Choroid plexus epithelial cell (primary cell): ENCODE measurements at regions not wholly inside any gene's neighbourhood (a gene's known extent, or its start where the extent isn't known, plus 50 kb on each side); places are given as distances from the start of the nearest gene placed in this dataset.
A peak's percentile ranks its signal among the peaks of the same experiment; 100 is the strongest.

ENCODE experiments used
- DNase-seq: peaks from one replicate; pipeline ENCODE4 v3.0.0-alpha.2; 2010; ENCODE audit warnings: low read depth
- H3K4me3 ChIP-seq: 2 replicates; pipeline ENCODE4 v1.5.1; 2011; ENCODE audit warnings: low read depth, mild to moderate bottlenecking, control low read depth, low read length, moderate library complexity
- TF ChIP-seq, protein P1 (sequence below): conservative IDR thresholded peaks from 2 replicates; pipeline ENCODE4 v1.5.1; 2011; ENCODE audit warnings: low read depth, mild to moderate bottlenecking, control low read depth, inconsistent platforms, low read length, moderate library complexity

DNA sequence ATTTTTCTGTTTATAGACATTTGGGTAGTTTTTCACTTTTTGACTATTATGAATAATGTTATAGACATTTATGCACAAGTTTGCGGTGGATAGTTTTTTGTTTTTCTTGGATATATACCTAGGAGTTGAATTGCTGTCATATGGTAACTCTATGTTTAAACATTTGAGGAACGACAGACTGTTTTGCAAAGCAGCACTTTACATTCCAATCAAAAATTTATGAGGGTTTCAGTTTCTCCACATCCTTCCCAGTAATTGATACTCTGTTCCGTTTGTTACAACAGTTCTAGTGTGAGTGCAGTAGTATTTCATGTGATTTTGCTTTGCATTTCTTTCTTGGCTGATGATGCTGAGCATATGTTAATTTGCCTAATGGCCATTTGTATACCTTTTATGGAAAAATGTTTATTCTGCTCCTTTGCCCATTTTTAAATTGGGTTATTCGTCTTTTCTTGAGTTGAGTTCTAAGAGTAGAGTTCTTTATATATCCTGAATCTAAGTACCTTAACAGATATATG is 617.3 kb upstream of the LRATD1 start:
- TF ChIP-seq, protein P1, sequence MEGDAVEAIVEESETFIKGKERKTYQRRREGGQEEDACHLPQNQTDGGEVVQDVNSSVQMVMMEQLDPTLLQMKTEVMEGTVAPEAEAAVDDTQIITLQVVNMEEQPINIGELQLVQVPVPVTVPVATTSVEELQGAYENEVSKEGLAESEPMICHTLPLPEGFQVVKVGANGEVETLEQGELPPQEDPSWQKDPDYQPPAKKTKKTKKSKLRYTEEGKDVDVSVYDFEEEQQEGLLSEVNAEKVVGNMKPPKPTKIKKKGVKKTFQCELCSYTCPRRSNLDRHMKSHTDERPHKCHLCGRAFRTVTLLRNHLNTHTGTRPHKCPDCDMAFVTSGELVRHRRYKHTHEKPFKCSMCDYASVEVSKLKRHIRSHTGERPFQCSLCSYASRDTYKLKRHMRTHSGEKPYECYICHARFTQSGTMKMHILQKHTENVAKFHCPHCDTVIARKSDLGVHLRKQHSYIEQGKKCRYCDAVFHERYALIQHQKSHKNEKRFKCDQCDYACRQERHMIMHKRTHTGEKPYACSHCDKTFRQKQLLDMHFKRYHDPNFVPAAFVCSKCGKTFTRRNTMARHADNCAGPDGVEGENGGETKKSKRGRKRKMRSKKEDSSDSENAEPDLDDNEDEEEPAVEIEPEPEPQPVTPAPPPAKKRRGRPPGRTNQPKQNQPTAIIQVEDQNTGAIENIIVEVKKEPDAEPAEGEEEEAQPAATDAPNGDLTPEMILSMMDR: no peak
- no peak for DNase-seq
- no peak overlapping the region for H3K4me3 ChIP-seq

DNA sequence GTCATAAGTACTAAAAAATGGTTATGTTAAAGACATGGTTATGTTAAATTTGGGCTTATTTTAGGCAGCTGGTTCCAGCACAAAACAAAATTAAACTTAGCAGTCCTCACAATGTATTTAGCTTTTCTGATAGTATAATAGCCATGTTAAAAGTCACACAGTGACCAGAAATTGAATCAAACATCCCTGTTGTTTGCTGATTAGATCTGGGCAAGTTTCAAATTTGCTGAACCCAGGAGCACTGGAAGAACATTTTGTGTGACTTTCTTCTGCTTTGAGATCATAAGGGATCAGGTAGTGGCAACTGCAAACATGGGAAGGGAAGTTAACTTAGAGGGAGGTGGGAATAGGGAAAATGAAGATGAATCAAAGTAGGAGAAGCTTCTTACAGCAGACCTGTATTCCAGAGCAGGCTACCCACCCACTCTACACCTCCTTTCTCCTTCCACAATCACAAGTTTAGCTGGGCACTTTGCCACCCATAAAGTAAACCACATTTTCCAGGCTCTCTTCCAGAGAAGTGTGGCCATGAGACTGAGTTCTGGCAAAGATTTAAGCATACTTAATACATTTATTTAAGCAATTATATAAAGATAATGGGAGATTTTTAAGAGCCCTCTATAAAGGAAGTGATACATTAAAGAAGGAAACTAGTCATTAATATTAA is 616.1 kb upstream of the LRATD1 start:
- no peak overlapping the region for H3K4me3 ChIP-seq
- peak; percentile 17 for DNase-seq

DNA sequence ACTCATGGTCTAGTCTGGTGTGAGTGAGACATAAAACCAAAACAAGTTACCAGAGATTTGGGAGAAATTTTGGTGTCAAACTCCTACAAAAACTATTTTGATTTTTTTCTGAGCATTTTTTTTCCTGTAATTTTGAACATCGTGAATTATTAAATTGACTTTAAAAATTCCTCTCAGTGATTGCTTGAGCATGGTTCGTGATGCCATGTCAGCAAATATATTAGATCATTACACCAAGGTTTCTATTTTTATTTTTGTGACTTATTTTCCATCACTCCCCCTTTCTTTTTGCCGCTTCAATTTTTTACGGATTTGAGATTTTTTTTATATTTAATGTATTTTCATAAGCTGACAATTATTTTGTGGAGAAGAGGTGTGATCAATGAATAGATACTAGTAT is 613.9 kb upstream of the LRATD1 start:
- TF ChIP-seq, protein P1: no peak
- DNase-seq: no peak
- H3K4me3 ChIP-seq: no peak overlapping the region

More for the DNA sequence above, 616.1 kb upstream of the LRATD1 start:
- TF ChIP-seq, protein P1: no peak

DNA sequence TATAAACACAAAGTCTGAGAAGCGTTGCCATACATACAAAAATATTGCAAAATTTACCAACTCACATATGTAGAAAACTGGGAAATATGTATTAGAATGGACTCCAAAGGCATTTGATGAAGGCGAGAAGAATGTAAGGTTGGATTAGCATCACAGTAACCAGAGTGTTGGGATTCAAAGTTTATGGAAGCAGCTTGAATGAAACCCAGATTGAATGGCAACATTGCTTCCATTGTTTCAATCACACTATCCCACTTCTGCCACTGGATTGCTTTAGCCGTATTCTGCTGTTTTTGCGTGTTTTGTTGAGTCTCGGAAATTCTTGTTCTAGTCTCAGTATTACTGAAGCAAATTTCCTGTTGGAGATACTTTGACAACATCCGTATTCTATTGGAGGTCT is 609.0 kb upstream of the LRATD1 start:
- TF ChIP-seq, protein P1: no peak

DNA sequence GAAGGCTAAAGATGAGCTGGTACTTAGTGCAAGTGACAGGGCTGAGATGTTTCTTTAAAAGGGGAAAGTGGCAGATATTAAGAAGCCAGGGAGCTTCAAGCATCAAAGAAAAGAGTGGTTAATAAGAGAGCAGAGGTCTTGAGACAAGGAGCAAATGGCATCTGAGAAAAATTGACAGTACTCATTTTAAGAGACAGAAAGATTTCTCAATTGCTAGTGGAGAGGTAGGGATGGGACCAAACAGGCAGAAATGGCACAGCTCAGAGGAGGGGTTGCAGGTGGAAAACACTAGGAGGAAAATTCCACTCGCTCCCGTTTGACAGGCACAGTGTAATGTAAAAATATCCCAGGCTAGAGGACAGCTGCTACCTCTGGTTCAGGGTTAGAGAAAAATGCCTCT is 593.4 kb upstream of the LRATD1 start:
- TF ChIP-seq, protein P1: no peak
- DNase-seq: no peak
- H3K4me3 ChIP-seq: no peak overlapping the region

More for the DNA sequence above, 609.0 kb upstream of the LRATD1 start:
- no peak overlapping the region for H3K4me3 ChIP-seq
- DNase-seq: no peak

DNA sequence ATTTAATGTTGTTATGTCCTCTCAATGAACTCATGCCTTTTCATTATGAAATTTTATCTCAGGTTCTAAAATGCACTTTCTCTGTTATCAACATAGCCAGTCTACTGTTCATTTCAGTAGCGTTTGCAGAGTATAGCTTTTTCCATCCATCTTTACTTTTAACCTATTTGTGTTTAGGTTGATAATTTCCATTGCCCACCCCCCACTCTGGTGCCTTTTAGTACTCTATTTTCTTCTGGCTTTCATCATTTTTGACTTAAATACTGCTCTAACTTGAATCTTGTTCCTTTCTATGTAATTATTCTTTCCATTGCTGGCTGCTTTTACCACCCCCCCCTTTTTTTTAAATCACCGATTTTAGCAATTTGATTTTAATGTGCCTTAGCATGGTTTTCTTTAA is 585.0 kb upstream of the LRATD1 start:
- DNase-seq: no peak
- no peak overlapping the region for H3K4me3 ChIP-seq
- TF ChIP-seq, protein P1: no peak

DNA sequence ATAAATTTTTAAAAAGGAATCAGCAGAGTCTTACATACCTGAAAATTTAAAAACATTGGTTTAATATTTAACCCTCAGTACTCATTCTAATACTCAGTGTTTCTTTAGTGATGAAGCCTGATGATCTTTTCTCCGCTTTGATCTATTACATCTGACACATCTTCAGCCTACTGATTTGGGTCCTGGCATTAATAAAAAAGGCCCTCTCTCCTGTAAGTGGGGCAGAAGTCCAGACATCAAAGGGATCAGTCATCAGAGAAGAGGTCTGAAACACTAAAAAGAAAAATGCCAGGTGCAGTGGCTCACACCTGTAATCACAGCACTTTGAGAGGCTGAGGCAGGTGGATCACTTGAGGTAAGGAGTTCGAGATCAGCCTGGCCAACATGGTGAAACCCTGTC is 581.1 kb upstream of the LRATD1 start:
- H3K4me3 ChIP-seq: no peak overlapping the region
- DNase-seq: no peak
- TF ChIP-seq, protein P1: no peak
